ENCODE measurements at regions not wholly inside any gene's neighbourhood (a gene's known extent, or its start where the extent isn't known, plus 50 kb on each side); places are given as distances from the start of the nearest gene placed in this dataset.

DNA sequence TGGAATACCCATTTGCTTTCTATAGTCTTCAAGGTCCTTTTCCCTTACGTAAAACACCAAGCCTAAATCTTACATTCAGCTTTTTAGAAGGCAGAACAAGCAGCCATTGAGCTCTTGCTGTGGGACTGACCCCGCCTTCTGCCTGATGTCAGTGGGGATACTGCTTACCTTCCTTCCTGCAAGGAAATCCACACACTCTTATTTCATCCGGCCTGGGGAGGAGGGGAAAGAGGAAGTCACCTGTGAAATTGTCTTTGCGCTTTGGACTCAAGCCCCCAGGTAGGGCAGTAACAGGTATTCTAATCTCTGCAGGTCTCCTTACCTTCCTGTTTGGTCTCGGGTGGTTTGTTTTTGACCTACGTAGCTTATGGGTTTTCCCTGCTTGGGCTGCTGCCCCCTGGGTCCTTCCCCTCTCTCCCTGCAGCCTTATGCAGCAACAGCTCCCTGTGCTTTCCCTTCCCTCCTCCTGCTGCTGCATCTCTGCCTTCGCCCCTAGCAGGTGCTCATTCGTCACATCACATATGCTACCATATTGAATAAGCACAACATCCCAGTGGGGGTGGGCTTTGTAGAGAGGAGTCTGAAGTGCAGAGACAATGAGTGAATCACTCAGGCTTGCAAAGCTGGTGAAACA lies 402.5 kb upstream of the TRIB2 start:
- DNase-seq: no peak
- H3K4me3 Mint-ChIP-seq: no peak overlapping the region
- H3K4me1 Mint-ChIP-seq: peaks cover 29% of the 10 kb centered on the region
- H3K36me3 Mint-ChIP-seq: no peaks in the 10 kb centered on the region
- no peaks in the 10 kb centered on the region for H3K9me3 Mint-ChIP-seq
- no peaks in the 10 kb centered on the region for H3K27me3 Mint-ChIP-seq
- no peak overlapping the region for H3K27ac Mint-ChIP-seq

DNA sequence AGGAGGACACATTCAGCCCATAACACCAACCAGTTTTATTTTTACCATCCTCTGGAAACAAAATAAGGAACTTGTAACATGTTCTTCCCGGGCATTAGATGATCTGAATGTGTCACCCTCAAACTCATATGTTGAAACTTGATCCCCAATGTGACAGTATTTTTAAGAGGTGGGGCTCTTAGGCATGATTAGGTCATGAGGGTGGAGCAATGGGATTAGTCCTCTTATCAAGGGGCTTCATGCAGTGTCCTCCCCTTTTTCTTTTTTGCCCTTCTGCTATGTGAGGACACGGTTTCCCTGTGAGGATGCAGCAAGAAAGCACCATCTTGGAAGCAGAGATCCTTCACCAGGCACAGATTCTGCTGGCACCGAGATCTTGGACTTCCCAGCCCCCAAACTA lies 401.5 kb upstream of the TRIB2 start:
- Mint-ChIP-seq H3K9me3 (no peaks in the 10 kb centered on the region), H3K36me3 (no peaks in the 10 kb centered on the region), H3K4me3 (no peak overlapping the region), H3K4me1 (peaks cover 23% of the 10 kb centered on the region), H3K27me3 (no peaks in the 10 kb centered on the region), H3K27ac (no peak overlapping the region)
- no peak for DNase-seq

DNA sequence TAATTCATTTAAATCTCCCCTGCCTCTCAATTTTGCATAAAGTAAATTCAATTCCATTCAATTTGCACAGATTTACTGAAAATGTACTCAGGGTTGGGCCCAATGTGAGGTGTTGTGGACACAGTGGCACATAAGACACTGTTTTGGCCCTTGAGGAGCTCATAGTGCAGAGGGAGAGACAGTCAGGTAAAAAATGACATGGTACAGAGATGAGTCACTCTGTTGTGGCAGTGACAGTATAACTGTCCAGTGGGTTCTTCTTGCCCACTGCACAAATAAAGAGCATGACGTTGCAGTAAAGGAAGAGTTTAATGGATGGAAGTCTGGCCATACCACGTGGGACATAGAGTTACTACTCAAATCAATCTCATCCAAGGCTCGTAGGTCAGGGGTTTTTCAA lies 400.3 kb upstream of the TRIB2 start:
- Mint-ChIP-seq H3K4me3 (no peak overlapping the region), H3K36me3 (no peaks in the 10 kb centered on the region), H3K27ac (no peak overlapping the region), H3K4me1 (peaks cover 15% of the 10 kb centered on the region), H3K9me3 (no peaks in the 10 kb centered on the region), H3K27me3 (no peaks in the 10 kb centered on the region)
- no peak for DNase-seq

DNA sequence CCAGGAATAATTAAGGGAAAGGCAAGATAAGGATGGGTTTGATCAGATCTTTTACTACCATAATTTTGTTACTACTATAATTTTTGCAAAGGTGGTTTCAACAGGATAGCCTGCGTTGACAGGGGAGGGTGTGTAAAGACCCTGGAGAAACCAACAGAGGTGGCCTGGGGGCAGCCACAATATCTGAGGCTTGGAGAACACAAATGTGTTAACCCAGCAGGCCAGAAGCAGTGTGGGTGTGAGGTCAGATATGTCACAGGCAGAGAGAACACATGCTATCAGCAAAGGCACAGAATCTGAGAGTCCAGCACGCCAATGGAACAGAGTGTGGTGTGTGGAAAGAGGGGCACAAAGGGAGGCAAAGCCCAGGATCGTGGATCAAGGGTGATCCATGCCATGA lies 399.4 kb upstream of the TRIB2 start:
- no peak overlapping the region for H3K27ac Mint-ChIP-seq
- DNase-seq: no peak
- H3K4me3 Mint-ChIP-seq: no peak overlapping the region
- H3K4me1 Mint-ChIP-seq: peaks cover 15% of the 10 kb centered on the region
- no peaks in the 10 kb centered on the region for H3K27me3 Mint-ChIP-seq
- H3K36me3 Mint-ChIP-seq: no peaks in the 10 kb centered on the region
- H3K9me3 Mint-ChIP-seq: no peaks in the 10 kb centered on the region

DNA sequence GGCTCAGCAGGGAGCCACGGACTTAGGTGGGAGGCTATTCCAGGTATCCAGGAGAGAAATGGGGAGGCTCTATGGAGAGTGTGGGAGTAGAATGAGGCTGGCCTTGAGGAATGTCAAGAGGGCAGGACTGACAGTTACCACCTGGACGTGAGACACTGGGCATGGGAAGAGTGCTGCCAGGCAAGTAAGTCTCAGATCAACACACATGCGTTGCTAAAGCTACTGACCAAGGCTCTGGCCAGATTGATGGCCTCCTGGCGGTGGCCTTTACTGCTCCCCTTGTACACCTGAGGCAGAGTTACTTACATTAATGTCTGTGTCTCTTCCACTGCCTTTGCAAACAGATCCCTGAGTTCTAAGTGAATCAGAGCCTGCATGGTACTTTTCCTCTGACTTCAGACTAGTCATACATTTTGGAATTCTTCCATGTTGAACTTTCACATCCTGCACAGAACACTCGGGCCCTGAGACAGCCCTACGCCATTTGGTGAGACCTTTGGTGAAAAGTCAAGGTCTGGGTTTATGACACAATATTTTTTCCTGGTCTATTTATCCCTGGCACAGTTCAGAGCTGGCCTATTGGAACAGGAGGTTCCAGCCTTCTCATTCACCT lies 398.8 kb upstream of the TRIB2 start:
- H3K27me3 Mint-ChIP-seq: no peaks in the 10 kb centered on the region
- no peak overlapping the region for H3K4me3 Mint-ChIP-seq
- H3K36me3 Mint-ChIP-seq: no peaks in the 10 kb centered on the region
- no peak for DNase-seq
- no peaks in the 10 kb centered on the region for H3K9me3 Mint-ChIP-seq
- no peak overlapping the region for H3K27ac Mint-ChIP-seq
- H3K4me1 Mint-ChIP-seq: peaks cover 15% of the 10 kb centered on the region

DNA sequence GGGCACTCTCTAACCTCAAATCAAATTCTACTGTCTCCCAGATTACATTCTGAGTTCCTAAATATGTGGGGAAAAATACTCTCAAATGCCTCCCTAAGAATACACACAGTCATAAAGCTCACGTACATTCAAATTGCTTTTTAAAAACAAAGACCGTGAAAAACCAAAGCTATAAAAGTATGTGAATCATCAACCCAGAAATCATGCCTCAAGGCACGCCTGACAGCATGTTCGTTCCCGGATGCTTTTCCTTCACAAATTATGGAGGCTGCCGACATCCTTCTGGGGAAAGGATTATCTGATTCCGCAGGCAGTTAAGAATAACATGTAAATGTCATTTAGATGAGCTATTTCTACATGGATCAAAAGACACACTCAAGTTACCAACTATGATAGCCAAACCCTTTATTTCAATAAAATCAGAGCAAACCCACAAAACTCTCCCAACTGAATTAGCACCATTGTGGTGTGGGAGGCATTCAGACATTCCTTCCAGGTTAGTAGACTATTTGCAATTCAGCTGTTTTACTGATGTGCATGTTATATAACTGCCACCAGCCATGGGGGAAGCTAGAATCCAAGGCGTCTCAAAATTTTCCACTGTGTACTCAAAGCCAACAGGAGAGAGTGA lies 398.2 kb upstream of the TRIB2 start:
- Mint-ChIP-seq H3K9me3 (no peaks in the 10 kb centered on the region), H3K4me1 (peaks cover 11% of the 10 kb centered on the region), H3K27me3 (no peaks in the 10 kb centered on the region)

DNA sequence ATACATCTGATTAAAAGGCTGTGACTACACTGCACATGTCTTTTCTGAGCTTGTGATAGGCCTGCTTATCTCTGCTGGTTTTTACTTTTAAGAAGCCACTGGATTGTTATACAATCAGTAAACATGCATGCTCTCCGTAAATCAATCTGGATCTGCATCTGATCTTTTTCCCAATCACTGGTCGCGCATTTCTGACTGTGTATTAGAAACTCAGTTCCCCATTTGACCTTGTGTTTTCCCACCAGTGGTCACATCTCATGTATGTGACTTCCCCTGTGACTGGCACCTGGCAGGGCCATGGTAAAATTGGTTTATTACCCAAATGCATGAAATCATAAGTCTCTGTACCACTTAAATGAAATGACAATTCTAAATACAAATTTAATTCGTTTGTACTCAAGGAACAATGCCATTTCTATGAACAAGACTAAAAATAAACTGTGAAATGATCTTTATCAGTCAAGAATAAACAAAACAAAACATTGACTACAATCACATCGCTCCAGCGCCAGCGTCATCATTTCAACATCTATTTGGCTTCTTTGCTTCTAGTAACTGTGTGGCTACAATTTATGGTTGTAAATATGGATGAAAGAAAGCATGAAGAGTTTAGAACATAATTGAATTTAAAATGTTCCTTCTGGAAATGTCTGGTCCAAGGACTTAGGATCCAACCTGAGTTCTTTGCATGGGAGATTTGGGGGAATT lies 396.6 kb upstream of the TRIB2 start:
- no peaks in the 10 kb centered on the region for H3K9me3 Mint-ChIP-seq
- no peaks in the 10 kb centered on the region for H3K36me3 Mint-ChIP-seq
- H3K27ac Mint-ChIP-seq: no peak overlapping the region
- no peak overlapping the region for H3K4me3 Mint-ChIP-seq
- H3K4me1 Mint-ChIP-seq: no peaks in the 10 kb centered on the region
- DNase-seq: no peak
- H3K27me3 Mint-ChIP-seq: no peaks in the 10 kb centered on the region

More for the DNA sequence above, 398.2 kb upstream of the TRIB2 start:
- Mint-ChIP-seq H3K36me3 (no peaks in the 10 kb centered on the region), H3K27ac (no peak overlapping the region), H3K4me3 (no peak overlapping the region)
- DNase-seq: no peak

DNA sequence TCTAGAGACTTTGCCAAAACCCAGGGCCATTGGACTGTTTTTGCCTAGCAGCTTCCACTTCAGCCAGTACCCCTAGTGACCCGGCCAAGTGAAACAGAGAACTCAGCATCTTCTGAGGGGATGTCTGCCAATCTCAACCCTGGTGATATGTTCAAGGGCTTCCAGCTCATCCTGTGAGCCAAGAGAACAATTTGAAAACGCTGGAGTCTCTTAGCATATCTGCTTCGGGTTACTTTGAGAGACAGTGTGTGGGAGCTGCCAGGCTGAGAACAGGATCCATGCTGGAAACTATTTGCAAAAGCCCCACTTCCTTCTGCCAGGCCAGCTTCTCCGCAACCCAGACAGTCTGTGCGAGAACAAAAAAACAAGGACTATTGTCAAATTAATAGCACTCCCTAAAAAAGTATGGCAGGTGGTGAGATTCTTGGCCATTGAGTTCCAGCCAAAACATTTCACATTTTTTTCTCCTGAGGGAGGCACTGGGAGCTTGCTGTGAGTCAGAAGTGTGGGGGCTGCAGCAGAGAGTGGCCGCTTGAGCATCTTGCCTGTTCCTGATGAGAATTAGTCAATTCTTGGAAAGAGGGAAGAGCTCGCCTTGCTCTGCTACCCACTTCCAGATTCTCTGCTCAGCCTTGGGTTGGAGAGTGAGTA lies 395.6 kb upstream of the TRIB2 start:
- no peak for DNase-seq
- H3K27me3 Mint-ChIP-seq: no peaks in the 10 kb centered on the region
- H3K36me3 Mint-ChIP-seq: no peaks in the 10 kb centered on the region
- H3K4me1 Mint-ChIP-seq: no peaks in the 10 kb centered on the region
- no peak overlapping the region for H3K4me3 Mint-ChIP-seq
- no peak overlapping the region for H3K27ac Mint-ChIP-seq
- no peaks in the 10 kb centered on the region for H3K9me3 Mint-ChIP-seq

DNA sequence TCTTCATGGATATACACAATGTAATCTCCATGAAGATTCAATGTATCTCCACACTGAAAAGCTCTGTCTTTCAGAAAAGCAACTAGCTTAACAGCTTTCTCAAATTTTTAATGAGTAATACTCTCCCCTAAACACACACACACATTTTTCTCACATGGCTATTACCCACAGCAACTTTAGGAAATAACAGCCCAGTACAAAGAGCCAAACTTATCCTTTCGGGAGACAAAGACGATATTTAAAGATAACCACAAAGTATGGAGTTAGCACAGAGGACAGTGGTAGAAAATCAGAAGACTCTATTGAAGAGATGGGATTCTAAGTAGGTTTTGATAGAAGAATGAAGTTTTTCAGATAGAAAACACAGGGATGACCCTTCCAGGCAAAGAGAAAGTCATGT lies 394.9 kb upstream of the TRIB2 start:
- H3K4me1 Mint-ChIP-seq: no peaks in the 10 kb centered on the region
- H3K4me3 Mint-ChIP-seq: no peak overlapping the region
- H3K27ac Mint-ChIP-seq: no peak overlapping the region
- H3K27me3 Mint-ChIP-seq: no peaks in the 10 kb centered on the region
- H3K36me3 Mint-ChIP-seq: no peaks in the 10 kb centered on the region
- H3K9me3 Mint-ChIP-seq: no peaks in the 10 kb centered on the region
- DNase-seq: no peak

DNA sequence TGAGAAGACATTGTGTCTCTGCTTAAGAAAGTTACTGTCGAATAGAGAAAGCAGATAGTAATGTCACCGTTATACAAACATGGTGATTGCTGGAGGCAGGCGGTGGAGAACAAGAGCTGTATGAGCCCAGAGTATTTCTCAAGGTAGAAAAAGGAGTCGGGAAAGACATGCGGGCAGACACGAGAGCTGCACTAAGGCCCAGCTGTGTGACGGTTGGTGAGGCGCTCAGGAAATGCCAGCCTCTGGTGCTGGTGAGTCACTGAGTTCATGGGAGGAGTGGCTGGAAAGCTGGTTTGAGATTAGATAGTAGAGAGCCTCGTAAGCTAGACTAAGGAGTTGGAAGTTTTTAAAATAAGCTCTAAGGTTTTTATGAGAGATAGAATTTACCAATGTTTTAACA lies 390.9 kb upstream of the TRIB2 start:
- H3K27me3 Mint-ChIP-seq: no peaks in the 10 kb centered on the region
- no peak overlapping the region for H3K27ac Mint-ChIP-seq
- no peaks in the 10 kb centered on the region for H3K4me1 Mint-ChIP-seq
- no peaks in the 10 kb centered on the region for H3K36me3 Mint-ChIP-seq
- no peak for DNase-seq
- no peaks in the 10 kb centered on the region for H3K9me3 Mint-ChIP-seq
- H3K4me3 Mint-ChIP-seq: no peak overlapping the region

DNA sequence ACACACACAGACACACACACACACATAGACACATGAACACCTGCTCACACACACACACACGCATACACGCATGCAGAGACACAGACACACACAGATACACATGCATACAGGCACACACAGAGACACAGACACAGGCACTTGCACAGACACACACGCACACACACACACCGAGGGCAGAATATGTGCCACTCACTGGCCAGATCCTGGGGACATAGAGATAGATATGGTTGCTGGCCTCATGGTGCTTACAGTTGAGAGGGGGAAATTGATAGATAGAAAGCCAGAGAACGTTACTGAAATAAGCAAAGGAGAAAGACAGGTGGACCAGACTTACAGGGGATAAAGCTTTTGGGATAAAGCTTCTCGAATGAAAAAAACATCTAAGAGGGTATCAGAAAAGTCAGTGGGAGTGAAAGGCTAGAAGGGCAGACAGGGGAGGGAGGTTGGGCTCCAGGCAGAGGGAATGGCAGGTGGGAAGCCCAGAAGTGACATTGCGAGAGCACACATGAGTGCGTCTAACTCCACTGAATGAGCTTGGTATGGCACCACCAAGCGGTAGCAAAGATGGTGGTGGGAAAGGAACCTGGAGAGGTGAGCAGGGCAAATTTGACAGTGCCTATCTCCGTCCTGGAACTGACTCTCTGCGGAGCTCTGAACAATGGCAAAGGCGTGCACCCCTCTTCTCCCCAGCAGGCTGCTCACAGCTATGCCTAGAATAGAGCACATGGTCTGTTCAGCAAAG lies 390.1 kb upstream of the TRIB2 start:
- no peak for DNase-seq
- Mint-ChIP-seq H3K4me3 (no peak overlapping the region), H3K4me1 (no peaks in the 10 kb centered on the region), H3K27me3 (peaks cover 3% of the 10 kb centered on the region), H3K27ac (no peak overlapping the region), H3K9me3 (no peaks in the 10 kb centered on the region), H3K36me3 (no peaks in the 10 kb centered on the region)

DNA sequence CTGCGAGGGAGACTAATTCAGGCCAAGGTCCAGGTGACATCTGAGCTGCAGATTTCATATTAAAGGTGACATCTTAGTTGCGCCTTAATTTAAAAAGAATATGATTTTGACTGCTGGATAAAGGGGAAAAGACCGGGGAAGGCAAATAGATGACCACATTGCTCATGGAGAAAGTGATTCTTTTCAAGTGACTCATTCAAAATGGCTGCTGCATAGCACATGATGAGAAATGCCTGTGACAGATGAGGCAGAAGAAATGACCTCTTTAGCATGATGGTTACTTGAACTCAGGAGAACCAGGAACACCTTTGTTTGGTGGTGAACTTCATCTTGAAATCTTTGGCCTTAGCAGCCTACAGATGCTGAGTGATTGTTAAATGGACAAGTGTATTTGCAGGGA lies 385.8 kb upstream of the TRIB2 start:
- no peaks in the 10 kb centered on the region for H3K9me3 Mint-ChIP-seq
- no peak overlapping the region for H3K27ac Mint-ChIP-seq
- H3K27me3 Mint-ChIP-seq: peaks cover 13% of the 10 kb centered on the region
- no peaks in the 10 kb centered on the region for H3K36me3 Mint-ChIP-seq
- no peak for DNase-seq
- H3K4me3 Mint-ChIP-seq: no peak overlapping the region
- H3K4me1 Mint-ChIP-seq: peaks cover 13% of the 10 kb centered on the region

DNA sequence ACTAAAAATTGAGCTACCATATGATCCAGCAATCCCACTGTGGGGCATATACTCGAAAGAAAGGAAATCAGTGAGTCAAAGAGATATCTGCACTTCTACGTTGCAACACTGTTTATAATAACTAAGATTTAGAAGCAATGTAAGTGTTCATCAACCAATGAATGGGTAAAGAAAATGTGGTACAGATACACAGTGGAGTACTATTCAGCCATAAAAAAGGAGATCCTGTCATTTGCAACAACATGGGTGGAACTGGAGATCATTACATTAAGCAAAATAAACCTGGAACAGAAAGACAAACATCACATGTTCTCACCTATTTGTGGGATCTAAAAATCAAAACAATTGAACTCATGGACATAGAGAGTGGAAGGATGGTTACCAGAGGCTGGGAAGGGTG lies 385.0 kb upstream of the TRIB2 start:
- H3K9me3 Mint-ChIP-seq: no peaks in the 10 kb centered on the region
- no peak for DNase-seq
- no peak overlapping the region for H3K4me3 Mint-ChIP-seq
- H3K4me1 Mint-ChIP-seq: peaks cover 13% of the 10 kb centered on the region
- no peak overlapping the region for H3K27ac Mint-ChIP-seq
- peaks cover 13% of the 10 kb centered on the region for H3K27me3 Mint-ChIP-seq
- no peaks in the 10 kb centered on the region for H3K36me3 Mint-ChIP-seq

DNA sequence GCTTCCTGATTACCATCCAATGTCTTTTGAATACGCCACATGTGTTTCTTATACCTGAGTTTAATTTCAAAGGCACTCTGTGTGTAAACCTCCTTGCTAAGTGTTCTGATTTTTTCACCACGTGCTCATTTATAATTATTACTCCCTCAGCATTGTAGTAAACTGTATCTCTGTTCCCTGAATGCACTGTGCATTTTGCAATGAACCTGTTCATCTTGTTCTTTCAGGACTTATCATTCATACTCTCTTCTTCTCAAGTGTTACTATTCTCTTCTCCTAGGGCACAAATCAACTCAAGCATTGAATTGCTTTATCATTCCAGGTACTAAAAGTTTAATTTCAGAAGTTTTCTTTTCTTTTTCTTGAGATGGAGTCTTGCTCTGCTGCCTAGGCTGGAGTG lies 383.4 kb upstream of the TRIB2 start:
- H3K27ac Mint-ChIP-seq: no peak overlapping the region
- H3K9me3 Mint-ChIP-seq: no peaks in the 10 kb centered on the region
- peaks cover 13% of the 10 kb centered on the region for H3K4me1 Mint-ChIP-seq
- H3K27me3 Mint-ChIP-seq: peaks cover 13% of the 10 kb centered on the region
- no peak for DNase-seq
- H3K36me3 Mint-ChIP-seq: no peaks in the 10 kb centered on the region
- H3K4me3 Mint-ChIP-seq: no peak overlapping the region

Data from activated naive CD8-positive, alpha-beta T cell treated with anti-CD3 and anti-CD28 coated beads for 36 hours (primary cell).